Activated B cell treated with CpG ODN at 0.5 μM for 24 hours (primary cell): ENCODE measurements at regions not wholly inside any gene's neighbourhood (a gene's known extent, or its start where the extent isn't known, plus 50 kb on each side); places are given as distances from the start of the nearest gene placed in this dataset.

Experiments used
- ATAC-seq: fragments of 200-7000 bp; cut with Tn5 transposase; one replicate; pipeline ENCODE4 v1.10.0; 2021; ENCODE audit warnings: low read depth, mild to moderate bottlenecking, moderate library complexity
- CTCF ChIA-PET: fragments of 350-600 bp; sonication (Branson Sonifier 250); formaldehyde crosslinking; loops from one replicate; lab custom pipeline; 2021; ENCODE audit warnings: antibody characterized with exemption; lab: Charles Lee
- POLR2A ChIA-PET: fragments of 350-600 bp; sonication (Branson Sonifier 250); formaldehyde crosslinking; loops from one replicate; lab custom pipeline; 2021; ENCODE audit warnings: antibody characterized with exemption; lab: Charles Lee
- DNase-seq: peaks from one replicate; pipeline ENCODE4 v3.0.0; 2022
- H3K27ac Mint-ChIP-seq: one replicate; pipeline ENCODE4 v1.8.0; 2020; ENCODE audit warnings: mixed read lengths
- H3K27me3 Mint-ChIP-seq: one replicate; pipeline ENCODE4 v1.8.0; 2021; ENCODE audit warnings: mixed read lengths
- H3K36me3 Mint-ChIP-seq: one replicate; pipeline ENCODE4 v1.8.0; 2021; ENCODE audit warnings: low read depth, mixed read lengths
- H3K4me1 Mint-ChIP-seq: one replicate; pipeline ENCODE4 v1.8.0; 2021; ENCODE audit warnings: mixed read lengths
- H3K4me3 Mint-ChIP-seq: one replicate; pipeline ENCODE4 v1.8.0; 2020; ENCODE audit warnings: mild to moderate bottlenecking, mixed read lengths
- H3K9me3 Mint-ChIP-seq: one replicate; pipeline ENCODE4 v1.8.0; 2020; ENCODE audit warnings: mixed read lengths
- intact Hi-C: fragments of 100-400 bp; cut with micrococcal nuclease; formaldehyde crosslinking; loops from one replicate; pipeline ENCODE4 v1.15.1; 2024
- TF ChIP-seq, protein P1 (sequence below): fragments of 200-600 bp; IDR thresholded peaks from one replicate; pipeline ENCODE4 v1.8.0; 2022; ENCODE audit warnings: antibody characterized with exemption, mild to moderate bottlenecking

DNA sequence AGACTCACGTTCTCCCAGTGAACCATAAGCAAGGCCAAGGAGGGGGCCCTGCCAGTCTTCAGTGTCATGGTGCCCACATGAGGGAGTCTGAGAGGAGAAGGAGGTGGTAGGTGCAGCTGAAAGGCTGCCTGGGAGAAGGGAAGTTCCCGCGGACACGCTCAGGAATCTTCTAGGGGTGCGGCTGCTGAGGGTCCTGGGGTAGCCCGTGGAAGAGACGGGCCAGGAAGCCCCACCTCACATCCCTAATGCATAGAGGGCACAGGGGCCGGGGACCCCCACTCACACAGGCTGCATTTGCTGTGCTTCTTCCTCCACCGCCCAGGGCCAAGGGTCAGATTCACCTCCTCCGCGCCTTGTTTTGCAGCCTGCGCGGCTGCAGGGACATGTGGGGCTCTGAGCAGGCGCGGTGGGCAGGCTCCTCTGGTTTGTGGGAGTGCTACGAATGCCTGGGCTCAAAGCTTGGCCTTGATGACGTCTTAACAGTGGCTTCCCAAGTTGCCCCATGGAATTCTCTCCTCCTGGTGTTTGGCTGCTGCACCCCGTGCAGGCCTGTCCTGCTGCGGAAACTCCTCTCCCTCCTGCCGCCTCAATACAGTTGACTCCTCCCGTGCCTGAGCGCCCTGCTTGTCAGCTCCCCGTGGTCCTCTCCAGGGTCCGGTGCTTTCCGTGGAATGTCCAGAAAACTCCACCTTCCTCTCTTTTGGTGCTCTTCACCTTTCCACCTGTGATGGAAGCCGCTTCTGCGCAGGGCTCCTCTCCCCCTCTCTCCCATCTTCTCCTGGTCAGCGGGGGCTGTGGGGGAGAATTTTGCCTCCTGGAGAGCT lies 95.7 kb downstream of the VAPA start:
- Mint-ChIP-seq H3K4me3 (no peak overlapping the region), H3K36me3 (no peaks in the 10 kb centered on the region), H3K27me3 (peaks cover 4% of the 10 kb centered on the region), H3K9me3 (no peaks in the 10 kb centered on the region), H3K27ac (no peak overlapping the region), H3K4me1 (peaks cover 2% of the 10 kb centered on the region)
- TF ChIP-seq, protein P1, sequence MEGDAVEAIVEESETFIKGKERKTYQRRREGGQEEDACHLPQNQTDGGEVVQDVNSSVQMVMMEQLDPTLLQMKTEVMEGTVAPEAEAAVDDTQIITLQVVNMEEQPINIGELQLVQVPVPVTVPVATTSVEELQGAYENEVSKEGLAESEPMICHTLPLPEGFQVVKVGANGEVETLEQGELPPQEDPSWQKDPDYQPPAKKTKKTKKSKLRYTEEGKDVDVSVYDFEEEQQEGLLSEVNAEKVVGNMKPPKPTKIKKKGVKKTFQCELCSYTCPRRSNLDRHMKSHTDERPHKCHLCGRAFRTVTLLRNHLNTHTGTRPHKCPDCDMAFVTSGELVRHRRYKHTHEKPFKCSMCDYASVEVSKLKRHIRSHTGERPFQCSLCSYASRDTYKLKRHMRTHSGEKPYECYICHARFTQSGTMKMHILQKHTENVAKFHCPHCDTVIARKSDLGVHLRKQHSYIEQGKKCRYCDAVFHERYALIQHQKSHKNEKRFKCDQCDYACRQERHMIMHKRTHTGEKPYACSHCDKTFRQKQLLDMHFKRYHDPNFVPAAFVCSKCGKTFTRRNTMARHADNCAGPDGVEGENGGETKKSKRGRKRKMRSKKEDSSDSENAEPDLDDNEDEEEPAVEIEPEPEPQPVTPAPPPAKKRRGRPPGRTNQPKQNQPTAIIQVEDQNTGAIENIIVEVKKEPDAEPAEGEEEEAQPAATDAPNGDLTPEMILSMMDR: no peak
- ATAC-seq: no peak
- POLR2A ChIA-PET: no interaction called here
- CTCF ChIA-PET: no interaction called here
- intact Hi-C loops: no loop called here
- DNase-seq: no peak

DNA sequence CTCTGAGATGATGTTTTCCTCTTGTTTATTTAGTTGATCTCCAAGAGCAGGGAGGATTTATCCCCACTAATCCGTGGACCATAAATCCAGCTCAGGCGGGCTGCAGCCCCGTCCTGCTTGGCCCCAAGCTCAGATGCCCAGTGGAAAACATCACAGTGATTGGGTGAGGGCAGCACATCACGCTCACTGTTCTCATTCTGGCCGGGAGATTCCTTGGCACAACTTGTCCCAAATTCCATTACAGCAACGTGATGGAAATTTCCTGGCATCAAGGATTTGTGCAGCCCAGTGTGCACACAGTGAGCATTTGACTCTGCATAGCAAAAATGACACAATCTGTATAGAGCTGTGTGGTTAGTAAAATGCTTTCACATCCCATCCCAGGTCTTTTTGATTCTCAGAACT lies 96.8 kb downstream of the VAPA start:
- DNase-seq (no peak), ATAC-seq (no peak)
- H3K27ac Mint-ChIP-seq: no peak overlapping the region
- peaks cover 4% of the 10 kb centered on the region for H3K27me3 Mint-ChIP-seq
- H3K36me3 Mint-ChIP-seq: no peaks in the 10 kb centered on the region
- intact Hi-C loops: no loop called here
- H3K4me3 Mint-ChIP-seq: no peak overlapping the region
- CTCF ChIA-PET: no interaction called here
- no peaks in the 10 kb centered on the region for H3K9me3 Mint-ChIP-seq
- POLR2A ChIA-PET: no interaction called here
- TF ChIP-seq, protein P1: no peak
- no peaks in the 10 kb centered on the region for H3K4me1 Mint-ChIP-seq

DNA sequence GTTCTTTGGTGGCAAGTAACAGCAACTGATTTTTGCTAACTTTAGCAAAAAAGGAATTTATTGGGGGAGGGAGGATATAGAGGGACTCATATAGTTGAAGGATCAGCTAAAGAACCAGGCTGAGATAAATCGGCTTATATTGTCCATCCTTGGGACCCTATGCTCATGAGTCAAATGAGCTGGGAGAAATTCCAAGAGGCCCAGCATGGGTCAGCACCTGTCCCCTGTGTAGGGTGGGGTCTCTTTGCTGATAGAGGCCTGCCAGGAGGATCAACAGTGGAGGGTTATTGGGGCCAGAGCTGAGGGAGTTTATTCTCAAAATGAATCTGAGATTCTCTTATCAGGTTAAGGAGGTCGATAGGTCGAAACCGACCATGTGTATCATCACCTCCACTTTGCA lies 97.2 kb downstream of the VAPA start:
- no peaks in the 10 kb centered on the region for H3K9me3 Mint-ChIP-seq
- ChIA-PET CTCF (no interaction called here), POLR2A (no interaction called here)
- H3K4me1 Mint-ChIP-seq: peaks cover 1% of the 10 kb centered on the region
- TF ChIP-seq, protein P1: no peak
- H3K36me3 Mint-ChIP-seq: no peaks in the 10 kb centered on the region
- peaks cover 4% of the 10 kb centered on the region for H3K27me3 Mint-ChIP-seq
- H3K27ac Mint-ChIP-seq: no peak overlapping the region
- intact Hi-C loops: no loop called here
- no peak overlapping the region for H3K4me3 Mint-ChIP-seq
- DNase-seq (no peak), ATAC-seq (no peak)

DNA sequence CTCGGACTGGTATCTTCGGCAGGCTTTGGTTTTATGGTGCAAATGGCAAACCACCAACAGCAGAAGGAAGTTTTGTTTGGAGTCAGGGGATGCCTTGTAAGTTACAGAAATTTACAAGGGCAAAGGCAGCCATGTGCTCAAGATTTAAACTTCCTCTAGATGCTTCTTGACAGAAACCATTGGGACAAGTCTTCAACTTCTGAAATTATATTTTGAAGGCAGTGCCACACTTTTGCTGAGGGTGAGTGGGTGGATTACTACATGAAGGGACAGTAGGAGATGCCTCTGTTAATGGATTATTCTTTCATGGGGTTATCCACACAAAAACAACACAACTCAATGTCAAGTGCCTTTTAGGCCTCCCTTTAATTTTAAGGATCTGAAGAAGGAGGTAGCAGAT lies 97.9 kb downstream of the VAPA start:
- H3K4me1 Mint-ChIP-seq: peaks cover 6% of the 10 kb centered on the region
- no peak overlapping the region for H3K4me3 Mint-ChIP-seq
- no peak overlapping the region for H3K27ac Mint-ChIP-seq
- TF ChIP-seq, protein P1: no peak
- ChIA-PET CTCF (no interaction called here), POLR2A (no interaction called here)
- ATAC-seq (no peak), DNase-seq (no peak)
- no peaks in the 10 kb centered on the region for H3K36me3 Mint-ChIP-seq
- intact Hi-C loops: no loop called here
- H3K27me3 Mint-ChIP-seq: peaks cover 4% of the 10 kb centered on the region
- H3K9me3 Mint-ChIP-seq: no peaks in the 10 kb centered on the region

DNA sequence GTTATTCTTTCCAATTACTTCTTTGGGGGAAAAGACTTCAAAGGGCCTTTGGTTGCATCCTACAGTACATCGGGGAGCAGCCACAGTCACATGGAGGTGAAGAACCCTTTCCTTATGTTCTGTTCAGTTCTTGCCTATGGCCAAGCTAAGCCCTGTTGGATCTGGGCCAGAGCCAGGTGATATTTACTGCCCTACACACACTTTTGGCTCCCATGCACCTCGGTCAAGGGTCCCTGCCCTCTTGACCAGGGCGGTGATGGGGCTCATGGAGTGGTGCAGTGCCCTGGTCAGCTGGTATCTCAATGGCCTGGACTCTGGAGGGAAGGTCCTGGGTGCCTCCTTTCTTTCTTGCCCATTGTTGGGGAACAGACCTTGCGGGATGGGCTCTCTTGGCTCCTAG lies 98.7 kb downstream of the VAPA start:
- H3K27ac Mint-ChIP-seq: no peak overlapping the region
- no peaks in the 10 kb centered on the region for H3K9me3 Mint-ChIP-seq
- ATAC-seq: no peak
- ChIA-PET CTCF (no interaction called here), POLR2A (no interaction called here)
- TF ChIP-seq, protein P1: no peak
- H3K27me3 Mint-ChIP-seq: peaks cover 4% of the 10 kb centered on the region
- H3K4me3 Mint-ChIP-seq: no peak overlapping the region
- H3K36me3 Mint-ChIP-seq: no peaks in the 10 kb centered on the region
- intact Hi-C loops: no loop called here
- H3K4me1 Mint-ChIP-seq: peaks cover 6% of the 10 kb centered on the region
- DNase-seq: no peak
